ENCODE measurements at regions not wholly inside any gene's neighbourhood (a gene's known extent, or its start where the extent isn't known, plus 50 kb on each side); places are given as distances from the start of the nearest gene placed in this dataset.

DNA sequence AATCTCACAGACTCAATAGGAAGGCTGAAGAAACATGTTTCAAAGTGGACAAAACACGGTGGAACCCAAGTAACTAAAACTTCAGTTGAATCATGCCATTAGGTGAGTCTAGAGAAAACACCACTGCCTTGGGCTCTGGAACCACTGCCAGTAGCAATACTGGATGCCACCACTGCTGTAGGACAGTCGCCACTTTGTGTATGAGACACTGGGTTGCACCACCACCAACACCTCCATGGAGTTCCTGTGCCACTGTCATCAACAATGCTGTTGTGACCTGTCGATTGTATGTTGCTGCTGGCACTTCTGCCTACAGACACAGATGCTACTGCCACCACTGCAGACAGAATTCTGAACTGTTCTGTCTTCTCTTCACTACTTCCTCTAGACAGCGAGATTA, 686.7 kb downstream of the METTL4 start:
- DNase-seq: no peak

DNA sequence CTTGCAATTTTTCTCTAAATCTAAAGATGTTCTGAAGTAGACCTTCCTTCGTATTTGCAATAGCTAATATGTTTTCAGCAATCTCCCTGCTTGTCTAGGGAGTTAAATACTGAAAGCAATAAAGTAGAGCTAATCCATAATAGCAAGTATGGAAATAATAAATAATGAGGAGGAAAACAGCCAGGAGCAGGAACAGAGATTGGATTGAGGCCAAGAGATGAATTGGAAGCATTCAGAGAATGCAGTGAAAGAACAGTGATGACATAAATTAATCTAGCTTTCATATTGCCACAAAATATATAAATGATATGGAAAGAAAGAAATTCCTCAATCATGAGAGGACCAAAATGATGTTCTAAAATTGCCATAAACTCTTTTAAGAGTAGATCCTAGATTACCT, 679.7 kb downstream of the METTL4 start:
- no peak for DNase-seq

DNA sequence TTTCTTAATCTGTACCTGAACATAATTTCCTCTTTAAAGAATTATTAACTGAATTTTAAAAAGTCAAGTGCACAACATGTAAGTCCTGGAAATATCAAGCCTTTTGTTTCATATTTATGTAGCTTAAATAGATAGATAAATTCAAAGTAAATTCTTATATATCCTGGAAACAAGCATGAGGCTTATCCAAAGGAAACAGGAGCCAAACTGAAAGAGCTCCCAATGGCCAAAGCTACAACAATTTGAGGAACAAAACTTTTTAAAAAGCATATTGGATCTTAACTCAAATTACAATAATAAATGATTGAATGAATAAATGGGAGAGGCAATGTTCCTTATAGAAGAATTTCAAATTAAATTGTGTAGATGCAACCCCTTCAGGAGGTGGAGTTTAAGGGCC, 679.1 kb downstream of the METTL4 start:
- DNase-seq: no peak

DNA sequence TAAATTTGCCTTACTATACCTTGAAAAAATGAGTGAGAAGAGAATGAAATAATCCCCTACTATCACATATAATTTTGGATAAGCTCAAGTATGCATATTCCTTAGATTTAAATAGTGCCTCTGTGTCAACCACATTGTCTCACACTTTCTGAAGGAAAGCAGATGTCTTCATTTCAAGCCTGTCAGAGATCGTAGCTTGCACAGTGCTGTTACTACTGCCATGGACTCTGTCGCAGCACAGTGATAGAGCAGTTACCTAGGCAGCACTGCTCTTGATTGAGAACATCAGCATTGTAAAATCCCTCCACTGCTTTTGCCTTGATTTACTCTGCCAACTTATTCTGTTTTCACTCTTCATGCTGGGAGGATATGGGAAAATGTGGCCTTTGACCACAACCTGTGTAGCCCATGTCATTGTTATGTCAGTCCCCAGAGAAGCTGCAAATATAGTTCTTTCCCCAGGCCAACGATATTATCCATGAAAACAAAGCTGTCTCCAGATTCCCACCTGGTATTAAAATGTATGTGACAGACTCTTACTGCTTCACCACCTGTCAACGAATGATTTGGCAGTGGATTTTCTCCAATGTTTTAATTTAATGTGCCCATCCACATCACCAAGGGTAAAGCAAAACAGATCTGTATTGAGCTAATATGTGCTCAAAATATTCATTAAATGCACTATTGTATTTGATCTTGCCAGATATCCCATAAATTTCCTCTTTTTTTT, 675.7 kb downstream of the METTL4 start:
- no peak for DNase-seq

DNA sequence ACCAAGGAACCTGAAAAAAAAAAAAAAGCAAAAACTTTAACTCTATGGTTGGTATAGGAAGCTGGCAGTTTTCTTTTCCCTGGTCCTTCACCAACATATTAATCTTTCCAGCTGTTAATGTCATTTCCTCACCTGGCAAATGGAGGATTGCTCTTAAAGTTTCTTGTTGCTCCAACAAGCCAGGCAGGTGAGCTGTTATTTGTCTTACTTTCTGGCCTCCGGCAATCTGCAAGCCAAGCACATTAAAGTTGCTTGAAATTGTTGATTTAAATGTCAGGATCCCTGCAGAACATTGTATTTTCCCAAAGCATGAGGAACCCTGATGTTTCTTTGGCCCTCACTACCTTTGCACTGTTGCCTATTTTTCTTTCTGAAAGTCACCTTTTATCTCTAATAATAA, 664.9 kb downstream of the METTL4 start:
- no peak for DNase-seq

DNA sequence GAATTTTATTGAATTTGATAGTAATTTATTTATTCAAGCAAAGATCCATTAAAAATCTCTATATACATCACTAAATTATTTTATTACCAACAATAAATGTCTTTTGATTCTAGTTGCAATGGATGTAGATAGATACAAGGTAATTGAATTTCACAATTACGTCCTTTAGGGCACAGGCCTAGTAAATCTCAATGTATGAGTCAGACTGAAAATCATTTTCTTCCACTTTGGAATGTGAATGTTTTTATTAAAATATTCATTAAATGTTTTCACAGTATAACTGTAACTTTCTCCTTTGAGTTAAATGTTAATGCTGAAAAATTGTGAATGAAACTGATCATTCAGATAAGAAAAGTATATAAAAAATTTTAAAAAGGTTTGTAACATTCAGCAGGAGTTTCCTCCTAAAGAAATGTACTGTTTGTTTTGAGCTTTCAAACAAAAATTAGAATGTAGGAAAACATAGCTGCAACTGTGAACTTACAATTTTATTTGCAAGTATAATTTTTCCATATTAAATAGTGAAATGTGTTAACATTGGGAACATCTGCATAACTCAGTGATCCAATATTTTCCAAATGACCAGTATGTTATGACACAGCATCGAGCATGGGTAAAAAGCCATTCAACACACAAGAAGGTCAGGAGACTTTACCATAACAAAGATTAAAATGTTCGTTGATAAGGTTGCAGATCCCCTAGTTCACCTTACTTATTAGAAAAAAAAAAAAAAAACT, 663.7 kb downstream of the METTL4 start:
- no peak for DNase-seq

DNA sequence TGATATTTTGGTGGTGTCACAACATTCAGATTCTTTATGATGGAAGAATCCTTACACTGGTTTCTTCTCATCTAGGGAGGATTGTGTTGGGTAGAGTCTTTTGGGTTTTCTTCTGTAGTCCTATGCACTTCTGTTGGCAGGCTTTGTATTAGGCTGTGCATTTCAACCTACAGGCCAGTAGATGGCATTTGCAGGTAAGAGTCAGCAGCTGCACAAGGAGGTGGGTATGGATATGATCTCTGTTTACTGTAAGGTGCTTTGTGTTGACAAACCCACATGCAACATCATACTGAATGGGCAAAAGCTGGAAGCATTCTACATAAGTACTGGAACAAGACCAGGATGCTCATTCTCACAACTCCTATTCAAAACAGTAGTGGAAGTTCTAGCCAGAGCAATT, 656.8 kb downstream of the METTL4 start:
- no peak for DNase-seq

DNA sequence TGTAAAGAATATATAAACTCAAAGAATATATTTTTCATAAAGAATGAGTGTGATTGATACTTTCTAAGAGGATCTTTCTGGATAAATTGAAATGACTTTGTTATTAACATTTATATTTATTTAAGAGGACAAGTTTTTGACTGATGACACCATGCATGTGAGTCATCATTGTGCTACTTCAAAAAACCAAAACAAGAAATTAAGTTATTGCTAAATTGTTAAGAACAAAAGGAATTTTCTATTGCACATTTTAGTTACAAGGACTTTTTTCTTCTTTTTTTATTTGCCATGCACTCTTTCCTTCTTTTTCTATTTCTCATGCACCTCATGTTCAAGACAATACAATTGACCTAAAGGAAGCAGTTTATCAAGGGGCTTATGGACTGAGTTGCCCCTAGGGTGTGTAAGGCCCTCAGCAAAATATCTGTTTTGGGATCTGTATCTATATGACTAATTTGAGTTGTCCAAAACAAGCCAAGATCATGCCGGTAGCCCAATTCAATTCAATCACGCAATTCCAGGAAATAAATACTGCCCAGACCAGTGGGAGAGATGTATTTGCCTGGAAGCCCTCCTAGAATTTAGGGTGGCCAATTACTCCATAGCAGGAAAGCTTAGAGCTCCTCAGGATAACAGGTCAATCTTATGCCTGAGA, 654.3 kb downstream of the METTL4 start:
- DNase-seq: no peak

DNA sequence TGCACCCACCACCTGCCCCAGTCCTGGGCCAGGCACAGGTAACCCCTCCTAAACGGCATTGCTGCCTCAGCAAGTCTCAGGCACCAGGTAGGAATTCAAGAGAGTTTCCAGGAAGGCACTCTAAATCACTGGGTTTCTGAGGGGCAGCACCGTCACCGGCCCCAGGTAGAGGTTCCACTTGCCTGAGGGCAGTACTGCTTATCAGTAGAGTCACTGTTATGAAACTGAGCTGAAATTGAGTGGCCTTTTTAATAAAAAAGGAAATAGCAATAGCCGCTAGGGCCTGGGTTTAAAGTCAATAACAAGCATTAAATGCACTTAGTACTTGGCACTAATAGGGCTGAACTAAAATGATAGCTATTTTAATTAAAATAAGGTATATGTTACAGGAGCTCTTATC, 653.7 kb downstream of the METTL4 start:
- no peak for DNase-seq

DNA sequence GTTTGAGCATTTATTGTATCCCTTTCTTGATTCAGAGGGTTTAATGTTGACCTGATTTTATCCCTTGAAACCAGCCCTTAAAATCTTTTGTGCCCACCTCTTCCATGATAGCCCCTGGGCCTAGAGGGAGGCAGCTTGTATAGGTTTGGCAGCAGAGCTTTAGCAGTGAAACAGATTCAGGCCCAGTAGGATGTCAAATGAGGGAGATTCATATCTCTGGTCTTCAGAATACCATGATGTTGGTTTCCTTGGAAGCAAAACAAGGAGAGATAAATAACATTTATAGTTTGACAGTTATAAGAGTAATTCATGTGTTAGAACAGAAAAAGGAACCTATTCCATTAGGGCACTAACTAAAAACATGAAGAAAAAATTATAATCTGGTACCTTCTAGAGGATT, 649.2 kb downstream of the METTL4 start:
- no peak for DNase-seq

DNA sequence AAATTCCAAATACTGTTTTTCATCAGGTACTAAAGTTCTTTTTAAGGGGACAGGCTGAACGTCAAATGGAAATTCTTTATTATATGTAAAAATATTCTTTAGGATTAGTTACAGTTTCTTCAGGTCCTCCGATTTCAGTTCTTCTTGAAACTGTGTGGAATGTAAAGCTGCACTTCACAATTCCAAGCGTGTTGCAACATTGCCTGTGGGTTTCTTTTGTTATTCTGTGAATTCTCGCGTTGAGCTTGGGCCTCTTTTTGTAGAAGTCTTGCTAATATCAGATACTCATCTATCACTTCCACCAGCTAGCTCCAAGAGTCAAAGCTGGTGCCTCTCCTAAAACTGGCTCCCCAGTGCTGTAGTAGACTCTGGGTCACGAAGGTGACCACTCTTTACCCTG, 642.6 kb downstream of the METTL4 start:
- no peak for DNase-seq

DNA sequence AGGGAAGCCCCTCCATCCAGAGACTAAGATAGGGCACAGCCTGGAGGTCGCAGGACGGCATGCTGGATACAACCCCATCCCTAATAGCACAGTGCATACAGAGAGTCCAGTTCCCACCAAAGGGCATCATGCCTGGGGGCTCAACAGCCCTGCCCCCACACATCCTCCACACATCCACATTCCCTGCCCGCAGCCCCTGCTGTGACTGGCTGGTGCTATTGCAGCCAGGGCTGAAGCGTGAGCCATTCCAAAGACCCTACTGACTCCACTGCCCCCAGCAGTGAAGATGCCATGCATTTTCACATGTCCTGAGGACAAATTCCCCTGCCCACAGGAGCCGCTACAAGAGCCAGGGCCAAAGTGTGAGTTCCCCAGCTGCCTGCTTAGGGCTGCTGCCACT, 641.6 kb downstream of the METTL4 start:
- DNase-seq: no peak

DNA sequence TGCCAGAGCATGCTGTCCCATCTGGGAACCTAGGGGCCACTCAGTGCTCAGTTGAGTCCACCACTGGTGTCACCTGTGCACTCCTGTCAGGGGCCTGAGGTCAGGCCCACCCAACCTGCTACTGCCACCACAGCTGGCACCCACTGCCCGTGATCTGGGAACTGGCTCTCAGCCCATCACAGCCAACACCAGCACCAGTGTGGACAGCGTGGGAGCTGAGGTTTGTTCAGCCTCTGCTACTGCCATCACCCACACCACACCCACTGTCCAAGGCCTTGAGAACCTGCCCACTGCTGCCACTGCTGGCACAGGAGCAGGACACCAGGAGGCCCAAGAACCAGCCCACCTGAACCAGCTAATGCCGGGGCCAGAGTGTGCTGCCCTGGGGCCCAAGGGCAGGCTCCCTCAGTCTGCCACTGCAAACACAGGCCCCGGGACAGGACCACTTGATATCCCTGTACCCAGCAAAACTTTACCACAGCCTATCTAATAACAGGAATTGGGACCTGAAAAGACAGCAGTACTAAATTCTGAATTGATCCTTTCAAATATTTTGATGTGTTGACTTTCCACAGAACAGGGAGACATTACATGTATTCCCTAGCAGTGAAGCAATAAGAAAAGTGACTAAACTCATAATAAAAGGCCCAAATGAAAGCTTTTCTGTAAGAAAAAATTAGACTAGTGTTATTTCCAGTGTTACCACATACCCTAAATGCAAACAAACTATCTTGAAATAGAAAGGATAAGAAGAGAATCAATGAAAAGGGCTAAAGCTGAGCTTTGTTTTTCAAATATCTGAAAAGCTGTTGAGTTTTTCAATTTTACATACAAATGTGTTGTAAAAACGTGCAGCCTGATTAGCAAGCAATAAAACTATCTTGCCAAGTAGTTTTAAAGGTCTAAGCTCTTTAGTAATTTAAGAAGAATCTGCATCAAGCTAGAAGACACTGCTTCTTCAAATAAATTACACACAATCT, 640.7 kb downstream of the METTL4 start:
- DNase-seq: no peak

DNA sequence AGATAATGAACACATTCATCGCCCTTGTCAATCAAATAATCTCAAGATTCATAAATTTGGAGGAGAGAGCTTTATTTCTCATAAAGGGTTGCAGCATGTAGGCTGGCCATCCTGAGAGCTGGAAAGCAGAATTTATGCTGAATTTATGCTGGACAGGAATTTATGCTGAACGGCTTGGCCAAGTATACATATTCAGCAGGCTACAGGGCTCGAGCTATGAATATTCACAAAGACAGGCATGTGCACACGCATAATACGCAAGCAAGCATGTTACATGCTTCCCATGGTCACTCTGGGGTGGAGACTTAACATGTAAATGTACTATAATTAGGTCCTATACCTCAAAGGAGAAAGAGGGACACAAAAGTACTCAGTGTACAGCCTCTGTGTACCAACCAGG, 618.8 kb downstream of the METTL4 start:
- DNase-seq: no peak

DNA sequence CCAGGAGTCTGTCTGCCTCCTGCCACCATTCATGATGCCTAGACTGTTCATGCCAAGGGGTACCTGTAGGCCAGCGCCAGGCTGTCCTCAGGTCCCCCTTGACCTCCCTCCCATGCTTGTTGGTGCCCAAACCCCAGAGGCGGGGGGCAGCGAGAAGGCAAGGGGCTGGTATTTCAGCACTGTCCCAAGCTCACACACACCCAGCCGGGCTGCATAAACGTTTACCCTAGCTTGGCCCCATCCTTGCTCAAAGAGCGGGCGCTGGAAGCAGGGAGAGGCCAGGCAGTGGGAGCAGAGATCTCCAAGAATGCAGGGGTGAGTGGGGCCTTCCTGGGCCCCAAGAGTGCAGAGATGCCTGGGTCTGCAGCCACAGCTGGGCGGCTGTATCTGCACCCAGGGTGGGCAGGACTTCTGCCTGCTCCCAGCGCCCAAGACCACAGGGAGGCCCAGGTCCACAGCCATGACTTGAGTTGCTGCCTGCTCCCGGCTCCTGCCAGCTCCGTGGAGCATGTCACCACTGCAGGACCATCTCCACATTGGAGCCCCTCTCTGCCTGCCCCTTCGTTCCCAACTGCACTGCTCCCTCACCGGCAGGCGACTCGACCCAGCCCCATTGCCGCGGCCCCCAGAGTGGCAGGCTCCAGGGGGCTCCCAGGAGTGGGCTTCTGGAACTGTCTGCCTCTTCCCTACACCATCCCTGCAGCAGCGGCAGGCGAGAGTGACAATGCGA, 616.6 kb downstream of the METTL4 start:
- DNase-seq: no peak

DNA sequence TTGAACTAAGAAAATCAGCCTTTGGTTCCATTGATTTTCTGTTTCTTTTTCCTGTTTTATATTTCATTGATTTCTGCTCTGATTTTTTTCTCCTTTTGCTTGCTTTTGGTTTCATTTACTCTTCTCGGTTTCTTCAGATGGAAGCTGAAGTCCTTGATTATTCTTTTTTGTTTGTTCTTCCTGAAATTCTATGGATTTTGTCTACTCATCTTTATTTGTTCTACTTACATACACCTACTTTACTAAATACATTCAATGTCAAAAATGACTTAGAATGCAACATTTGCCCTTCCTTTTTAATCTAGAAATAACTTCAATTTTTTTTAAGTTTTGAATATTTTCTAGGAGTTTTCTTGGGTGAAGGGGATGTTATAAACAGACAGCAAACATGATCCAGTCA, 612.5 kb downstream of the METTL4 start:
- DNase-seq: no peak

DNA sequence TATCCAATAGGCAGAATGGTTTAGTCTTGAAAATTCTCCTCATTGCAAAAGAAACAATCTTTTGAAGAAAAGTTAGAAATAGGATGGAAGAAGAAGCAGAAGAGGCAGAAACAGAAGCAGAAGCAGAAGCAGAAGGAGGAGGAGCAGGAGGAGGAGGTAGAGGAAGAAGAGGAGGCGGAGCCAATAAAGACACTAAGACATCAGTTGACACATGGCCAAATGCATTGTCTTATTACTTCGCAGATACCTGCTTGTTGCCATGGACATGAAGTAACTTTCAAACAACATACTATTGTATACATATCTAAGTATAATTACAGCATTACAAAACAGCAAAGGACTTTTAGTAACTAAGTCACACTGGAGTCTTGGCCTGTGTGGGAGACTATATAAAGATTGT, 606.3 kb downstream of the METTL4 start:
- DNase-seq: no peak

DNA sequence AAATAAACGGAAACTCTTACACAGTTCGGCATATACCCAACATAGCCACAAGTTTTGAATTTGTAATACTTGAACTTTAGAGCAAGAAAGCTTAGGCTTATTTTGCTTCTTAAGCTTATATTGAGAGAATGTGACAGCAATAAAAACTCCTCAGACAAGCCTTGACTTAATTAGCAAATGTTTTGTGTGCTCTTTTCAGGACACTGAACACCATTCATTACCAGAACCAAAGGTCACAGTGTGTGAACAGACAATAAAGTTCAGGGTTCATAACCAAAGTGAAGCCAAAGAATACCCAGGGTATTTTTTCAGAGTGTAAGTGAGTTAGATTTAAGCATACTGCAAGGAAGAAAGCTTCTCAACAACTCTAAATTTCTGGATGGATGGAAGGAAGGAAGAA, 605.8 kb downstream of the METTL4 start:
- DNase-seq: no peak

DNA sequence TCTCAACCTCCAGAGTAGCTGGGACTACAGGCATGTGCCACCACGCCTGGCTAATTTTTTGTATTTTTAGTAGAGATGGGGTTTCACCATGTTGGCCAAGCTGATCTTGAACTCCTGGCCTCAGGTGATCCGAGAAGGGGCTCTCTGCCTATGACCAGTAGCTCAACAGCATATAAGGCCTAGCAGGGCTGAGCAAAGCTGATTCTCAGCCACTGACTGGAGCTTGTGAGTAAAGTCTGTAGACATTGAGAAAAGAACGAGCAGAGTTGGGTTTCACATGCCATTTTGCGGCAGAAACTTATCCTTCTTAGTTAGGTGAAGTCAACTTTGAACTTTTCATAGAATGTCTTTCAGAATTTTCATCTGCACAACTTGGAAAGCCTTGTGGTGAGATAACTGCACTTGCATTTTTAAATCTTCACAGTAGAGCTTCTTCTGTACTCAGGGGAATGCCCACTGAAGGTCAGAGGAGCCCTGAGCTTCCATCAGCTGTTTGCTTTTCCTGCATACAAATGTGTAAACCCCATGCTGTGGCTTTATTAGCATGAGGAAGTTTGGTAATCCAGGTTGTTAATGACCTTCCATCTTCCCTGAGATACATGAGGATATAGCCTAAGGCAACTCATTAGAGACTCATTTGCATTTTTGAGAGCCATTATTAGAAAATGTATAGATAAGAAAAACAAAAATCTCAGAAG, 602.4 kb downstream of the METTL4 start:
- no peak for DNase-seq

DNA sequence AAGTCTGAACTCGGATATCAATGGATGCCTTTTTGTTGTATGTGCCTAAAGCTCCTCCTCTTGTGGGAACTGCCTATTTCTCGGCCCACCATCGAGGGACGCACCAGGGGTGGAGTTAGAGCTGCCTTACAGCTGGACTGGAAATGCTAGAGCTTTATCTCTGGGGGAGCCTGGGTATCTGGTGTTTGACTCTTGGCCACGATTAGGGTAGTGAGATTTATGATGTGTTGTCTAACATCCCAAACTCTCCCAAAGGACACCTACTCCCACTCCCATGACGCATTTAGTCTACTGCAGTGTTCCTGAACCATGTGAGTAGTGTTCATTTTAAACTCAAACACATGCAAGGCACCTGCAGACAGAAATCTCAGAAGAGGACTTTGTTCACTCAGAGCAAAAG, 594.8 kb downstream of the METTL4 start:
- no peak for DNase-seq

DNA sequence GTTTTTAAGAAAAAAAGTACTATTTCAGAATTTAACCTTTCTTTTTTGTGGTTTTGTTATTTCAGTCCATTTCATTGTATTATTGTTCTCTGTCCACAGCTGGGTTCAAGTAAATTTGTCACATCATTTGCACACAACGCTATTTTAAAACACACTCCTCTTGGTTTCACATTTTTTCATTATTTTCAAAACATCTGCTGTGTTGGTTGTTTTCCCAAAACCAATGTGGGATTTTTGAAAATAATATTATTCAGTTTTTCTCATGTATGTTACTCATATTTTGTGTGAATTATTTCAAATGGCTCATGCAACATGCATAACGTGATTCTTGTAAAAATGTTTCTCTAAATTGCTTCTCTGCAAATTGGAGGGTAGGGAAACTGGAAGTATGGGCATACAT, 589.2 kb downstream of the METTL4 start:
- DNase-seq: no peak

Measured in activated naive CD4-positive, alpha-beta T cell (primary cell).